ENCODE measurements at regions not wholly inside any gene's neighbourhood (a gene's known extent, or its start where the extent isn't known, plus 50 kb on each side); places are given as distances from the start of the nearest gene placed in this dataset.

- TF ChIP-seq CTCF (IDR thresholded peaks at IDR 0.05; ENCODE audit: insufficient read depth, low read length, poor library complexity, severe bottlenecking) (no peak), EZH2phosphoT487 (conservative IDR thresholded peaks at IDR 0.05; ENCODE audit: low read length) (no peak)
Observed at GRCh38 chr1:14507262-14507661, 91.2 kb upstream of the KAZN start.

All from SU-DHL-6 (cell line).